HCT116 (cell line): ENCODE measurements at regions not wholly inside any gene's neighbourhood (a gene's known extent, or its start where the extent isn't known, plus 50 kb on each side); places are given as distances from the start of the nearest gene placed in this dataset.

Experiments used
- ATAC-seq: fragments of 200-7000 bp; cut with Tn5 transposase; 2 replicates; pipeline ENCODE4 v1.9.1; 2020; ENCODE audit warnings: mild to moderate bottlenecking, moderate library complexity
- BruUV-seq: library from RNA; stranded (reverse); fragments of 400-500 nt; replicated peaks from 2 replicates; lab custom pipeline; 2021; lab: Mats Ljungman, UMichigan
- CTCF ChIA-PET: fragments of 300-600 bp; sonication (Branson Sonifier 250); formaldehyde crosslinking; loops from one replicate; lab custom pipeline; 2021; ENCODE audit warnings: antibody characterized with exemption; lab: Charles Lee
- POLR2A ChIA-PET: fragments of 300-600, 350-600 bp; sonication (Branson Sonifier 250); formaldehyde crosslinking; loops from one replicate; lab custom pipeline; 2021; ENCODE audit warnings: antibody characterized with exemption; lab: Charles Lee
- RAD21 ChIA-PET, 2 experiments: fragments of 300-600 bp; sonication (Branson Sonifier 250); formaldehyde crosslinking; loops; one replicate each; lab custom pipeline; 2023; ENCODE audit warnings: low total read pairs in 2 of 2; ENCODE audit not compliant: uncharacterized antibody in 2 of 2, unreplicated experiment in 2 of 2, low non-redundant PET in 1 of 2; lab: Charles Lee
- DNase-seq: peaks from one replicate; pipeline ENCODE4 v3.0.0-alpha.2; 2010; ENCODE audit warnings: low read depth, low spot score
- H2AFZ ChIP-seq: fragments of 200-600 bp; shearing (Covaris generic), sonication (generic); 2 replicates; pipeline ENCODE4 v1.6.1; 2017; ENCODE audit warnings: low read depth, mixed run types, mixed read lengths, antibody characterized with exemption, low read length; ENCODE audit not compliant: poor library complexity, severe bottlenecking
- H3K27ac ChIP-seq: 2 replicates; pipeline ENCODE4 v1.5.1; 2012; ENCODE audit warnings: low read depth, low read length
- H3K27me3 ChIP-seq: fragments of 200-600 bp; sonication (generic); 2 replicates; pipeline ENCODE4 v1.6.1; 2016; ENCODE audit warnings: mixed run types, low read length, mixed read lengths; ENCODE audit not compliant: insufficient read depth
- H3K36me3 ChIP-seq, 2 experiments: fragments of 200-500 bp in 1 of 2; fragments of 200-600 bp in 1 of 2; sonication (Bioruptor generic) in 1 of 2; sonication (generic) in 1 of 2; 2 replicates each; pipeline versions ENCODE4 v1.5.1 to v1.6.1; 2014 to 2016; ENCODE audit warnings: low read length in 2 of 2, inconsistent platforms in 1 of 2, mixed read lengths in 1 of 2, mixed run types in 1 of 2; ENCODE audit not compliant: insufficient read depth in 2 of 2, control insufficient read depth in 1 of 2
- H3K4me1 ChIP-seq, 2 experiments: fragments of 200-600 bp in 1 of 2; sonication (generic) in 1 of 2; 2 replicates each; pipeline versions ENCODE4 v1.5.1 to v1.6.1; 2012 to 2017; ENCODE audit warnings: low read length in 2 of 2, inconsistent platforms in 1 of 2, mild to moderate bottlenecking in 1 of 2, mixed read lengths in 1 of 2, mixed run types in 1 of 2, moderate library complexity in 1 of 2; ENCODE audit not compliant: insufficient read depth in 2 of 2, control insufficient read depth in 1 of 2
- H3K4me2 ChIP-seq: fragments of 200-600 bp; sonication (generic); 2 replicates; pipeline ENCODE4 v1.6.1; 2017; ENCODE audit warnings: mixed run types, low read length, mixed read lengths
- H3K4me3 ChIP-seq, 2 experiments: fragments of 200-600 bp in 1 of 2; sonication (generic) in 1 of 2; replicated peaks in 1 of 2; 2 replicates each; pipeline ENCODE4 v1.5.1; 2011 to 2016; ENCODE audit warnings: low read length in 2 of 2, control low read depth in 1 of 2, low read depth in 1 of 2, mild to moderate bottlenecking in 1 of 2, mixed read lengths in 1 of 2, mixed run types in 1 of 2
- H3K79me2 ChIP-seq: fragments of 200-600 bp; sonication (generic); 2 replicates; pipeline ENCODE4 v1.6.1; 2017; ENCODE audit warnings: mild to moderate bottlenecking, mixed run types, low read length, moderate library complexity, mixed read lengths; ENCODE audit not compliant: insufficient read depth
- H3K9ac ChIP-seq: fragments of 200-600 bp; sonication (generic); 2 replicates; pipeline ENCODE4 v1.6.1; 2016; ENCODE audit warnings: low read length, mixed read lengths
- H3K9me2 ChIP-seq: fragments of 200-600 bp; sonication (generic), shearing (Covaris generic); 2 replicates; pipeline ENCODE4 v1.6.1; 2017; ENCODE audit warnings: mixed run types, mild to moderate bottlenecking, moderate library complexity; ENCODE audit not compliant: insufficient read depth
- H3K9me3 ChIP-seq, 2 experiments: fragments of 200-500 bp in 1 of 2; fragments of 200-600 bp in 1 of 2; sonication (Bioruptor generic) in 1 of 2; sonication (generic) in 1 of 2; 2 replicates each; pipeline ENCODE4 v1.6.1; 2014 to 2017; ENCODE audit warnings: low read length in 2 of 2, mixed read lengths in 2 of 2, inconsistent platforms in 1 of 2, low read depth in 1 of 2, mild to moderate bottlenecking in 1 of 2, mixed run types in 1 of 2, moderate library complexity in 1 of 2; ENCODE audit not compliant: control insufficient read depth in 1 of 2, insufficient read depth in 1 of 2
- H4K20me1 ChIP-seq: fragments of 200-600 bp; sonication (generic), shearing (Covaris generic); 2 replicates; pipeline ENCODE4 v1.6.1; 2017; ENCODE audit warnings: mixed run types, mild to moderate bottlenecking, moderate library complexity; ENCODE audit not compliant: insufficient read depth
- CBX3 ChIP-seq: IDR thresholded peaks from 2 replicates; pipeline ENCODE4 v1.6.1; 2012; ENCODE audit warnings: low read depth
- EGR1 ChIP-seq: IDR thresholded peaks from 2 replicates; pipeline ENCODE4 v1.6.1; 2012; ENCODE audit warnings: low read depth
- ELF1 ChIP-seq: IDR thresholded peaks from 2 replicates; pipeline ENCODE4 v1.6.1; 2012; ENCODE audit warnings: low read depth, borderline replicate concordance
- EZH2 ChIP-seq: fragments of 200-600 bp; sonication (generic); IDR thresholded peaks from 2 replicates; pipeline ENCODE4 v1.6.1; 2017; ENCODE audit warnings: antibody characterized with exemption, mixed run types
- EZH2phosphoT487 ChIP-seq: fragments of 200-600 bp; IDR thresholded peaks from 2 replicates; pipeline ENCODE4 v1.6.1; 2018; ENCODE audit warnings: antibody characterized with exemption, borderline replicate concordance
- FOSL1 ChIP-seq: IDR thresholded peaks from 2 replicates; pipeline ENCODE4 v1.6.1; 2012; ENCODE audit warnings: low read depth
- MAX ChIP-seq: IDR thresholded peaks from 2 replicates; pipeline ENCODE4 v1.6.1; 2012
- POLR2A ChIP-seq: IDR thresholded peaks from 2 replicates; pipeline ENCODE4 v1.7.0; 2011; ENCODE audit warnings: borderline replicate concordance; ENCODE audit not compliant: insufficient read depth, insufficient read length; ENCODE audit errors: extremely low read depth
- RAD21 ChIP-seq: IDR thresholded peaks from 2 replicates; pipeline ENCODE4 v1.6.1; 2012; ENCODE audit warnings: low read depth, mild to moderate bottlenecking
- SP1 ChIP-seq: IDR thresholded peaks from 2 replicates; pipeline ENCODE4 v1.6.1; 2012; ENCODE audit warnings: low read depth
- SRF ChIP-seq: IDR thresholded peaks from 2 replicates; pipeline ENCODE4 v1.6.1; 2012; ENCODE audit warnings: low read depth
- TCF7L2 ChIP-seq: IDR thresholded peaks from 2 replicates; pipeline ENCODE4 v1.7.0; 2011; ENCODE audit warnings: borderline replicate concordance, inconsistent platforms; ENCODE audit not compliant: insufficient read depth, insufficient read length; ENCODE audit errors: extremely low read depth
- ZFX ChIP-seq: fragments of 450-650 bp; IDR thresholded peaks from 2 replicates; pipeline ENCODE4 v1.6.1; 2017
- ZNF274 ChIP-seq: fragments of 200-500 bp; sonication (Bioruptor generic); IDR thresholded peaks from 2 replicates; pipeline ENCODE4 v1.6.1; 2014; ENCODE audit warnings: mild to moderate bottlenecking, low read depth, low read length, inconsistent platforms
- intact Hi-C: fragments of 100-400 bp; cut with micrococcal nuclease; formaldehyde crosslinking; loops from 2 replicates; pipeline ENCODE4 v1.10.0; 2022
- TF ChIP-seq, protein P1 (sequence below): IDR thresholded peaks from 2 replicates; pipeline ENCODE4 v1.6.1; 2012; ENCODE audit warnings: low read depth

GRCh38 chr9:135199489-135199888 is 112.0 kb downstream of the OLFM1 start:
- H3K4me3 ChIP-seq, result no peak overlapping the region
- no peaks in the 10 kb centered on the region for H3K4me1 ChIP-seq
- CTCF ChIA-PET, result no interaction called here
- intact Hi-C loops, result no loop called here
- ATAC-seq (no peak), DNase-seq (no peak)
- no peaks in the 10 kb centered on the region for H4K20me1 ChIP-seq
- H3K4me2 ChIP-seq, result no peak overlapping the region
- H3K9me2 ChIP-seq, result no peaks in the 10 kb centered on the region
- H3K9me3 ChIP-seq, result no peaks in the 10 kb centered on the region
- RAD21 ChIA-PET, result no interaction called here
- H3K36me3 ChIP-seq, result no peaks in the 10 kb centered on the region
- H3K27ac ChIP-seq, result no peak overlapping the region
- H3K79me2 ChIP-seq, result no peaks in the 10 kb centered on the region
- no peak overlapping the region for H2AFZ ChIP-seq
- no peak overlapping the region for H3K9ac ChIP-seq
- H3K27me3 ChIP-seq, result peaks cover 51% of the 10 kb centered on the region
- no peak for TF ChIP-seq EZH2
- no peak for TF ChIP-seq POLR2A
- TF ChIP-seq, protein P1, sequence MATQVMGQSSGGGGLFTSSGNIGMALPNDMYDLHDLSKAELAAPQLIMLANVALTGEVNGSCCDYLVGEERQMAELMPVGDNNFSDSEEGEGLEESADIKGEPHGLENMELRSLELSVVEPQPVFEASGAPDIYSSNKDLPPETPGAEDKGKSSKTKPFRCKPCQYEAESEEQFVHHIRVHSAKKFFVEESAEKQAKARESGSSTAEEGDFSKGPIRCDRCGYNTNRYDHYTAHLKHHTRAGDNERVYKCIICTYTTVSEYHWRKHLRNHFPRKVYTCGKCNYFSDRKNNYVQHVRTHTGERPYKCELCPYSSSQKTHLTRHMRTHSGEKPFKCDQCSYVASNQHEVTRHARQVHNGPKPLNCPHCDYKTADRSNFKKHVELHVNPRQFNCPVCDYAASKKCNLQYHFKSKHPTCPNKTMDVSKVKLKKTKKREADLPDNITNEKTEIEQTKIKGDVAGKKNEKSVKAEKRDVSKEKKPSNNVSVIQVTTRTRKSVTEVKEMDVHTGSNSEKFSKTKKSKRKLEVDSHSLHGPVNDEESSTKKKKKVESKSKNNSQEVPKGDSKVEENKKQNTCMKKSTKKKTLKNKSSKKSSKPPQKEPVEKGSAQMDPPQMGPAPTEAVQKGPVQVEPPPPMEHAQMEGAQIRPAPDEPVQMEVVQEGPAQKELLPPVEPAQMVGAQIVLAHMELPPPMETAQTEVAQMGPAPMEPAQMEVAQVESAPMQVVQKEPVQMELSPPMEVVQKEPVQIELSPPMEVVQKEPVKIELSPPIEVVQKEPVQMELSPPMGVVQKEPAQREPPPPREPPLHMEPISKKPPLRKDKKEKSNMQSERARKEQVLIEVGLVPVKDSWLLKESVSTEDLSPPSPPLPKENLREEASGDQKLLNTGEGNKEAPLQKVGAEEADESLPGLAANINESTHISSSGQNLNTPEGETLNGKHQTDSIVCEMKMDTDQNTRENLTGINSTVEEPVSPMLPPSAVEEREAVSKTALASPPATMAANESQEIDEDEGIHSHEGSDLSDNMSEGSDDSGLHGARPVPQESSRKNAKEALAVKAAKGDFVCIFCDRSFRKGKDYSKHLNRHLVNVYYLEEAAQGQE, result no peak
- TF ChIP-seq CBX3, result no peak
- no peak for TF ChIP-seq ZFX
- TF ChIP-seq MAX, result no peak
- no peak for TF ChIP-seq FOSL1
- TF ChIP-seq RAD21, result no peak
- TF ChIP-seq SRF, result no peak
- no peak for TF ChIP-seq EZH2phosphoT487
- no peak for TF ChIP-seq ELF1
- no peak for TF ChIP-seq ZNF274
- no peak for TF ChIP-seq EGR1
- no peak for TF ChIP-seq TCF7L2
- no peak for TF ChIP-seq SP1
- POLR2A ChIA-PET, result no interaction called here
- no TSS peak for BruUV-seq
